Fibroblast of skin of scalp (primary cell): ENCODE measurements at regions not wholly inside any gene's neighbourhood (a gene's known extent, or its start where the extent isn't known, plus 50 kb on each side); places are given as distances from the start of the nearest gene placed in this dataset.

Experiments
- DNase-seq: peaks from one replicate; pipeline ENCODE4 v3.0.0-alpha.2; 2013

DNA sequence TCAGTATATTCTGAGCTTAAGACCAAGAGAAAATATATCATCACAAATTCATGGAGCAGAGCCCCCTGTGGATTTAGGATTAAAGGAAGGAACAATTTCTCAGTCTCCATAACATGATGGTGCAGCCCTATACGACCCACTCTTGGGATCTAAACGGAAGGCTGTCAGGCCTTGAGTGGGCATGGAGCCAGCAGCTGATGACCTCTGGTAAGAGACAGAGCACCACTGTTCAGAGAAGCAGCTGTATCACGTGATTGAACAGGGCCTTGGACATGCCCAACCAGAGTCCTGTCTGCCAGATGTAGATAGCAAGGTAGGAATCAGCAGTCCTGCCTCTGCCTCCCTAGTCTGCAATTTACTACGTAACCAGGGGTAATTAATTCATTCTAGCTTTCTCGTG, 259.4 kb upstream of the POU3F2 start:
- peak; percentile 18 for DNase-seq

DNA sequence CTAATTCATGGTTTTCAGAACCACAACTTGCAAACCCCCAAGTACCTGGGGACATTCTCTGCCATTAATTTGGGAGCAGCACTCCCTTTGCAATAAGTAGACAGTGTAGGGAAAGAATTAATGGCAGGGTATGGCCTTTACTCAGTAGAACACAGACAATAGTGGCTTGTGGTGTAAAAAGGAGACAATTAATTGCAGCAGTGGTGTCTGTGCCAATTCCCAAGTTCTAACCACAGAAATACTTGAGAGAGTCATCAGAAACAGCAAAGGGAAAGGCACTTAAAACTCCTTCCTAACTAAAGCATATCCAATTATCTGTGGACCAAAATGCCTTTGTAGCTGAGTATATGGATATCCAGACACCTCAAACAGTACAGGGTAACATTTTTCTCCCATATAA, 257.6 kb upstream of the POU3F2 start:
- DNase-seq: peak; percentile 64

DNA sequence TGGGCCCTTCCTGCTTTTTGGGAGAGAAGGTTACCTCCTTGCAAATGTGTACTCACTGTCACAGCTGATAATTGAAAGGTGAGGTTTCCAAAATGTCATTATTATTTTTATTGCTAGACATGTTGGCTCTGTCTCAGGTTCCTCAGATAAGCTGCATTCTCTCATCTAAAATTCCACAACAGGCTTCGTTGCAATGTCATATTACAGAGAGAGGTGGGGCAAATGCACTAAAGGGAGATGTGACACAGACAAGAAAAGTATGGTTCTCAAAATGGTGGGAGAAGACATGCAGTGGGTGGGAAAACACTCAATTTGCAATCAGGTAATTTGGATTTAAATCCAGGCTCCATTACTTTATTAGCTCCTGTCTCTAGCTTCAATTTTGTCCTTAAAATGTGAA, 256.4 kb upstream of the POU3F2 start:
- DNase-seq: peak; percentile 22

DNA sequence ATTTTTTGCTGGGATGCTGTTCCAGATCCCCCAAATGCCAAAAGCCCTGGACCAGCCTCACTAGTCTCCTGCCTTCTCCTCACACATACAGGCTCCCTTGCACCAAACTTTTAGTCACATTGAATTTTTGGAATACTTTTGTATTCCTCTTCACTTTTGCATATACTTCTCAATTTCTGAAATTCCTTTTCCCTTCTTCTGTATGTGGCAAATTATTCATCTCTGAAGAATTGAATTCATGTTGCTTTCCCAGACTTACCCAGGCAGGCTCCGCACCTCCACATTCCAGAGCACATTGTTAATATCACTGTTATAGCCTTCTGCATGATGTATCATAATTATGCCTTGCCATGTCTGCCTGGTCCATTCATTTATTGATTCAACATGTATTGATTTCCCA, 255.3 kb upstream of the POU3F2 start:
- DNase-seq: peak; percentile 83

DNA sequence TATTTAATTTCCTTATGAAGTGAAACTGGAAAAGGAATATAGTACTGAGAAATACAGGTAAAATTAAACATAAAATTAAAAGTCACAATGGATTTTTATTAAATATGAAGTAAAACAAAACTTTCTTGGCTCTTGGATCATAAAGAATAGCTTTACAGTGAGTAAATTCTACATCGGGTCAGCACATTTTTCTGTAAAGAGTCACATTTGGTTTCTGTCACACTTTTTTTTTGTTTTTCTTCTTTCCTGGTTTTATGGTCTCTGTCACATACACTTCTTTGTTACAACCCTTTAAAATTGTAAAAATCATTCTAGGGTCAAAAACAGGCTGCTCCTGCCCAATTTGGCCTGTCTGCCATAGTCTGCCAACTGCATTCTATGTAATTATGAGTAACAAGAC, 254.4 kb upstream of the POU3F2 start:
- DNase-seq: peak; percentile 67

DNA sequence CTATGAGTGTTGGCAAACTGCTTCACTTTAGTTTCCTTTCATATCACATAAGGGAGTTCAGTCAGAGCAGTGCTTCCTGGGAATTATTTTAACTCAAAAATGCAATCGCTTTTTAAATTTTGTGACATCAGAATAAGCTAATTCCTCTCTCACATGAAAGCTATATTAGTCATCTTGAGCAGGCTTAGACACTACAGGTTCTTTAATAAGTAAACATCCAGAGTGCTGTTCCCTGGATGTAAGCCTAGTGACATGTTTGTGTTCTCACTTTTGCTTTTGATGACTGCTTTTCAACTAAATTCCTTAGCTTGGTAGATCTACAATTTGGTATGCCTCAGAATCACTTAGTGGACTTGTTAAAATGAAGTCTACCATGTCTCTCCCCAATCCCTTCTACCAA, 252.7 kb upstream of the POU3F2 start:
- peak; percentile 47 for DNase-seq

DNA sequence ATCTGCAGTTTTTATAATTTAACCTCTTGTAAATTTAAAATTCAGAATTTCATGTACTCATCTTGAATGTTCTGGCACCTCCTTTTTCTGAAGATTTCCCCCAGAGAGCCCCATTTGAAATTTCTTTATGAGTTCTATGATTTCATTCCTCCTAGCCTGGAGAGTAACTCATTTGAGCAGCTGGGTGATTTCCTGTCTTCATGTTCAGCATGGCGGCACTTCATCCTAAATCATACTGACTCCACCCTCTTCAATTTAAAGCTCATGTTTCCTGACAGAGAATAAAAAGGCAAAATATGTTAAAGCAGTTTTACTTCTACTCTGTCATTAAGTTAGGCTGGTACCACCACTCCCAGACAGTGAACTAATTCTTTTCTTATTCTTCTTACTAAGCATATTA, 250.9 kb upstream of the POU3F2 start:
- DNase-seq: no peak

DNA sequence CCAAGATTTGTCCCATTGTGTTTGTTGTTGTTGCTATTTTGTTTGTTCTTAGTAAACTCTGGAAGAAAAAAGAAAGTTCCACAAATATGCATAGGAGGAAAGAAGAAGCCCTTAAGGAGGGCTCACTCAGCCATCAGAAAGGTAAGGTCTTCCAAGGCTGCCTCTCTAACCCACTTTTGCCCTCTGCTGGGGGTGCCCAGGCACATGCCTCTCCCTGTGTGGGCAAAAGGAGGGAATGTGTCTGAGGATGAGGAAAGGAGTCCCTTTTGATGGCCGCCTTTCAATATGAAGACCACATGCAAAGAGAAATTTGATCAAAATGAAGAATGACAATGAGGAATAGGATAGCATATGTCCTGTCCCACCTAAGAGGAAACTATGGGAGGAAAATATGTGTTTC, 248.2 kb upstream of the POU3F2 start:
- DNase-seq: no peak

DNA sequence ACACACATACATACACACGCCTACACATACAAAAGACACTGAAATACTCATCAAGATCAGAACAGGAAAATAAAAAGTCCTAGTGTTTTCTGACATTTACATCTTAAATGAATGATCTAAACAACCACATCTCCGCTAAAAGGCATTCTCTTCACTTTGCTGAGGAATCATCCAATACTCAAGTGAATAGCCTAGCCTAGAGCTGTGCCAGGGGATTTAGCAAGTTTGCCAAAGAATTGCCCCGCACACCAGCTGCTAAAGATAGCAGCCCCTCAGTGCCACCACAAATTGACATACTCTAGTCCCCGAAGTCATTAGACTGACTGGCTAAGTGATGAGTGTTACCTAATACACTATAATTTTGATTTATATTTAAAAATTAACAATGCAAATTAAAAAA, 246.8 kb upstream of the POU3F2 start:
- DNase-seq: no peak

DNA sequence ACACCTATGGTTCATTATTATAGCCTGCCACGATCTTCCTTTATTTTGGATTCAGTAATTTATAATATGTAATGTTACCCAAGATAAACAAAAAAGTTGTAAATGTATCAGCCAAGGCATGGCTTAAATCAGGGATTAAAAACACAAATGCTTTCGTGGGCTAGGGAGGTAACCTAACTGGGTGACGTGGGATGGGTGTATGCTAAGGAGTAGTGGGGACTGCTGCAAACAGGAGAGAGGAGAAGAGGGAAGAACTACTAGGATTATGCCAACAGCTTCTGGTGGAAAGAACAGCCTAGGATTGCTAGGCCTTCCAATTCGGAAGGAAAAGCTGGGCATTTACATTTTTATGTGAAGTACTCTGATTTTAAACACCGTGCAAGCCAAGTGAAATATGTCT, 244.8 kb upstream of the POU3F2 start:
- no peak for DNase-seq

DNA sequence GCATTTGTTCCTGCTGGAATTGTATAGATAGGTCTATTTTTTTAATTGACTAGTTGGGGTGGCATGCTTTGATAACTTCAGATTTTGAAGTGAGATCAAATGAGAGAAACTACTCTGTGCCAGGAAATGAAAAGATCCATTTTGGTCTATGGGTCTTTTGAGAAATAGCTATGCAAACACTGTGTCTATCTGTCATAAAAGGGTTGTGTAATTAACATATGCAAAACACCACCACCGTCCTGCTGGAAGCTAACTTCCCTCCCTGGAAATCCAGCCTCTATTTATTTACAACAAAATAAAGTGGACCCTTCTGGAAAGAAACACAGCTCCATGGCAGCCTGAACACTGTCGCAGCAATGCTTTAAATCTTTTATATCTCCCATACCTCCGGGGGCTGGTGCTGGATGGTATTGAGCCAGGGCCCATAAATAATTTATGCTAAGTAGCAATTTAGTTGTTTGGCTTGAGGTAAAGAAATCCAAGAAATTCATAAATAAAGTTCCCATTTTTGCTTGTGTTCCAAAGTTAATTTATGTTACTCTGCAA, 244.2 kb upstream of the POU3F2 start:
- DNase-seq: no peak

DNA sequence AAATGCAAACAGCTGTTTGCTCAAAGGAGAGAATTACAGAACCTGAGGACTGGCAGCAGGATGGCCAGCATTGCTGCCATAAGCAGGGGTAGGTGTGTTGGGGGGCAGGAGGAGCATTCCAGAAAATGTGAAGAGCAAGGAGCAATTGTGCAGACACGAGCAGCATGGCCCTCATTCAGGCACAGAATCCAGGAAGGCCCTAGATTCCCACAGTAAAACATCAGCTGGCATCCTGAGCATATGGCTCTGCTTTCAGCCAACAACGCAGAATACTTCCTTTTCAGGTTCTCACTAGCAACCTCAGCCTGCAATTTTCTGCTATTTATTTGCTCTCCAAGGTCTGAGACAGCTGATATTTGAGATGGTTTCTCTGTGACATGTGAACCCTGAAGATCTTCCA, 243.4 kb upstream of the POU3F2 start:
- DNase-seq: no peak

DNA sequence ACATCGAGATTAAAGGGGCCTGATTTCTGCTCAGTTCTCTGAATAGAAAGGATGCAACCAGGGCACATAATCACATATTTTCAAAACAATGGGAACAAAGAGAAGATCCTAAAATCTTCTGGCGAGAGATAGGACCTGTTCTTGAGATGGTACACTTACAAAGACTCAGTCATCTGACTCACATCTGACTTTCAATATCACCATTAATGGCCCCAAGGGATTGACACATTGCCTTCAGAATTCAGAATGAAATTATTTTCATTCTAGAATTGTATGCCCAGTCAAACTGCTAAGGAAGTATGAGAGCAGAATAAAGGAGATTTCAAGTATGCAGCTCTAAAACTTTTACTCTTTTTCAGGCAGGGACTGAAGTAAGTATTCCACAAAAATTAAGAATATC, 240.7 kb upstream of the POU3F2 start:
- no peak for DNase-seq

DNA sequence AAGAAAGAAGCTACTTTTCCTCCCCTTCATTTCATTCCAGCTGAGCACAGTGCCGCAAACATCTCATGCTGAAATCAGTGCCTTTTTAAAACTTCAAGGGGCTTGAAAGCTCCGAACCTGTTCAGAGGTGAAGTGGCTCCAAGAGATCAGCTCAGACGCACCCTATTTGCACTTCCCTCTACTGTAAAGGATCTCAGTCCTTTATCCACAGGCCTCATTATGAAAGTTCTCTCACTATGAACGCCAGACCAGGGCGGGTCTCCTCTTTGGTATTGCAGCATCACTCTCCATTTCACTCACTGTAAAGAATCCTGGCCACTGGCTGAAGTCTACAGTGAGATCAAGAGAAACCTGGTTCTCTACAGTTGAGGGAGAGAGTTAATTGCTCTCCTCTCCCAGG, 232.7 kb upstream of the POU3F2 start:
- no peak for DNase-seq

DNA sequence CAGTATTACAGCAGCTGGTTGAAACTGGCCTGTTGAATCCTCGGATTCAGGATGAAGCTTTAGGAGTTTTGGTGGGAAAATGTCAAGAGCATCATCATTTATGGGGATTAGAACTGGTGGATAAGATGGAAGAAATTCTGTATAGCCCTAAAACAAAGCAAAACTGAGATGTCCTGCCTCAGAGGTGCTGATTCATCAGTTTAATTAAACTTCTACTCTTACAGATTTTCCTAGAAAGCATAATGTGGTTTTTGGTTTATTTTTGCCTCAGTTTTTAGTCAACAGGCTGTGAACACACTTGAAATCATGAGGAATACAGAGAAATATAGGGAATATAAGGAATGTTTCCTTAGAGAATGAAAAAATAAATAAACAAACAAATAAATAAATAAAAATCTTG, 228.7 kb upstream of the POU3F2 start:
- DNase-seq: no peak

DNA sequence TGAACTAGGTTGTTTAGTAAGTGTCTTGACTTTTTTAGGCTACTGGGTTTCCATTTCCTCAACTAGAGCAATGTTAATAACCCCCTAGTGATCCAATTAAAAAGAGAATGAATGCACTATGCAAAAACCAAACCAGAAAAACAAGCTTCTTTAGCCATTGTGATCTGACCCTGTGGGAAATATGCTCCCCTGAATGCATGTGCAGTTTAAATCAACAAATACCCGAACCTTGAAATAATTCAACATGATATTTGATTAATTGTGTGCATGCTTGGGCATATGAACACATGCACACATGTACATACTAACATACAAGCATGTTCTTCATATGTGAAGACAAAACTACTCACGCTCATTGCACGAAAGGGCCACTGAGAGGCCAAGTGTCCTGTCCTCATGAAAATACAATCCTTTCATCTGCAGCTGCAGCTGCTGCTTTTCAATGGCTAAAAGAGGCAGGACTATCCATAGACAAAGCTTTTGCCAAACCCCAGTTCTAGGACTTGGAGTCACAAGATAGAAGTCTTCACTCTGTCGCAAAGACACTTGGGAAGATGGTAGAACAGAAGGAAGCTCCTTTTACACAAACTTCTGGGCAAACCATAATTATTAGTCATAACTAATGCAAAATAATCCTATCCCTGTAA, 207.1 kb upstream of the POU3F2 start:
- no peak for DNase-seq

DNA sequence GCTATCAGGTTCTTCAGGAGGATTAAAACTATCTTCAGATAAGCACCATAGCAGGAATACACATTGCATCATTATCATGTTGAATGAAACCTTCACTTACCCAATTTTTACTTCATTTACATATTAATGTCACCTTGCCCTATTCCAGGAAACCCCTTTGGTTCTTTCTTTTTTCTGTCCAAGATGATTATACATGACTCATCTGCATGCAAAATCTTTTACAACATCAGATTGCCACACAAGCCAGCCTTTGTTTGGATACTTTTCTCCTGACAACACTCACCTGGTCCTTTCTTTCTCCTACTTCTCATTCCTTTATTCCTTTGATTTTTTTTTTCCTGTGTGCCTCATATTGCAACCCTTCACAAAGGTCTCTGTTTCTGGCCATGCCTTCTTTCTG, 200.5 kb upstream of the POU3F2 start:
- no peak for DNase-seq

DNA sequence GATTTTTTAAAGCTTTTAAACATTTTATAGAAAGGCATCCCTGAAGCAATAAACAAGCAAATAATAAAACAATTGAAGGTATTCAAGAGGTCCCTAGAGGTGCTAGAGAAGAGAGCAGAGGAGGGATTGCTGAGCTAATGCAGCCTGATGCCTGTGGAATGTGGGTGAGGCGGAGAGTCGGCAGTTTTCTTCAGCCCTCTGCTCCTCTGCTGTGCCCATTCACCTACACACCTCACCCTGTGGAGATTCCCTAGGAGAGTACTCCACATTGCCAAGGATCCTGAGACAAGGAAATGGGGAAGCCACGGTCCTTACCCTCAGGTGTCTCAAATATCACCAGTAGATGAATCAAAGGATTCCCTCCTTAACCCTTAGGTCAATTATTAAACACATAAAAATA, 199.8 kb upstream of the POU3F2 start:
- DNase-seq: no peak

DNA sequence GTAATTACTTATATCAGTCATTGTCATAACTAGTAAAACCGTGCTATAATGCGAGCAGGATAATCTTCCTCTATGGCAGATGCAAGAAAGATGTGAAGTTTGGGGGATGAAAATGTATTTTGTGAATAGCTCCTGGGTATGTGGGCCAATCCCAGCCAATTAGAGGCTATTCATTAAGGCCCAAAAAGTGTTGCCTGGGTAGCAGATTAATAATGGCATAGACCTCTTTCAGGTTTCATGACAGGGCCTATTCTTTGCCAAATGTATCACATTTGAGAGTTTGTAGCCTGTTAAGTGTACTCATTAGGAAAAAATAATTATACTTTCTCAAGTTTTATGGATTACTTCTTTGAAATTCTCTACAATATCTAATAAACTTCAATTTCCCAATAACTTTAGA, 199.2 kb upstream of the POU3F2 start:
- DNase-seq: no peak

DNA sequence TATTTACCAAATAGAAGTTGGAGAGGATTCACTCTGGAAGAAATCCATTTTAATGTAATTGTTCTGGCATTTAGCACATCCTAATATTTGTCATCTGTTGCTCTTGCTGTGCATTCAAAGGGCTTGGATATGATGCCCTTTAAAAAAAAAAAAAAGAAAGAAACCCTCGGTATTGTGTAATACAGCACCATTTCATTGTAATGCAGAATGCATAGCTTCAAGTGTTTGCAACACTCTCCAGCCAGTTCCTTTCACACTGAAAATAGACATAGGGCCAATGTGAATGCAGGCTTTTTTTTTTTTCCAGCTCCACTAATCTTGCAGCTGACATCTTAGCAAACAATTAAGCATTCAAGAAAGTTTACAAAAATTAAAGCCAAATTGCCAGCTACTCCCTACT, 197.4 kb upstream of the POU3F2 start:
- DNase-seq: no peak

DNA sequence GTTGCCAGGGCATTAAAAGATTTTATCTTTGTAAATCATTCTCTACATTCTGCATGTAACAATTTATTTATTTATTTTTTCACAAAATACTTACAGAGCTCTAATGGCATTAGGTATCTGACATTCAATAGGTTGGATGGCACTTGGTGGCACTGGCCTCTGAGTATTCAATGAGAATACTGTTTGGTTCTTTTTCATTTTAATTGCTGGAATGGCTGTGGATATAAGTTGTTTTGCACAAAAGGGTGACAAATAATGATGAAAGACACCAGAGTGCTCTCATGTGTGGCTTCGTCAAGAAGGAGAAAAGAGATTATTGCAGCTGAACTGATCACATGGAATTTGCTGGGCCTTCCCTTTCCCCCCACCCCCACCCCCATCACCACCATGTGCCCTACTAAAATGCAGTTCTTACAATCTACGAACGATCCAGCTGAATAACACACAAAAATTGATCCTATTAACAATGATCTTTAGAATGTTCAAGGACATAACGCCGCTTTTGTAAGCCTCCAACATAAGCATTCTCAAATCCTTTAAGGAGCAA, 195.2 kb upstream of the POU3F2 start:
- DNase-seq: no peak

DNA sequence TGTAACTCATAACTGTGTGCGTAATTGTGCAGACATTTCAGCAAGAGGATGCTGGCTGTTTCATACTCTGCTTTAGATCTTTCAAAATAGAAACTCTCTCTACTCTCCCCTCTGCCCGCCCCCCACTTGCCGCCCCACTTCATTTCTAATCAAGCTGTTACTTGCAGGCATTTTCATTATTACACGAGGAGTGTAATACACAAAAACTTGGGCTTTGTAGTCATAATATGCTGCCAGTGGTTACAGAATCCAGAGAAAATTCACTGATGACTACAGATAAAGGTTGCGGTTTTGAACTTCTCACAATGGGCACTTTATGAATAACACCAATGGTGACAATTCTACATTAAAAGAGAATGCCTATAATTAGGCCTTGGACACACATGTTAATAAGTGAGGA, 194.0 kb upstream of the POU3F2 start:
- no peak for DNase-seq

DNA sequence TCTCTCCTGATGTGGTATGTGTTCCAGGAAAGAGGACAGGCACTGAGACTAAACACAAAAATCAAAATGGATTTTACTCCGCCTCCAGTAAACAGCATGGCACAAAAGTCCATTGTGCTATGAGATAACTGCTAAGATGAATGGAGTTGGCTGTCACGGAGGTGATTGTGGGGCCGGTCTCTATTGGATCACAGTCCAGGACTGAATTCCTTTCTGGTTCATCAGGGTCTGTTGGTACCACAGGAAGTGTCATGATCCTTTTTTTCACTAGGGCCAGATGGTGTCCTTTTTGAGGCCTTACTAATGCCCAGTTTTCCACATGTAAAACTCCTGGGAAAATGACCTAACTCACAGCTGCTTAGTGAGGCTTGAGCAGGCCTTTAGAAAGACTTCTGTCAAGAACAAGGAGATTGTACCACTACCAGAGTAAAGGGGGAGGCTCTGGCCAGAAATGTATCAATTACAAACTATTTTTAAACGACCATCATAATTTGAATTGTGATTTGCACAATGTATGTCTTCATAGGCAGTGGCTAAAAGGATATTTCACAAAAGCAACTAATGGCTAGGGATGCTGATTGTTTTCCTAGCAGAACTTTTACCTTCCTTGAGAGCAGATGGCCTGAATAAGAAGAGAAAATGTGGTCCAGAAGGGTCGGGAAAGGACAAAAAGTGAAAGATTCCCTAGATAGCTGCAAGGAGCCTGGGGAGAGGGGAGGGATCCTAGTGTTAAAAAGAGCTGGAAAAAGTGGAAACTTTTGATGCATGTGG, 192.2 kb upstream of the POU3F2 start:
- no peak for DNase-seq

DNA sequence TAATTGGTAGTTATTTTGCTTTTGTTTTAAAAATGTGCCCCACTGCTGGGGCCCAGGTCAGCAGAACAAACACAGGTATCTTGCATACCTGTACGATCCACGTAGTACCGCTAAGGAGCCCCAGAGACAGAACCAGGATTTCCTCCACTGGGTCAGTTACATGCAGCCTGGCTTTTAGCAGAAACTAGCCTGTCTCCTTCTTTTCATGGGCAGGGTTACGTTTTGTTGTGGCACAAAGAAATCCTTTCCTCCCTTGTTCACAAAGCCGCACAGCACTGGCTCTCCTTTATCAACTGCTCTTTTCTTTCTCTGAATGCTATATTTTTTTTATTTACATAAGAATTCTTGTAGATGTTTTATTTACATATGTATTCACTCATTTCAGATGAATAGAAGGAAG, 190.3 kb upstream of the POU3F2 start:
- no peak for DNase-seq
